ENCODE measurements at regions not wholly inside any gene's neighbourhood (a gene's known extent, or its start where the extent isn't known, plus 50 kb on each side); places are given as distances from the start of the nearest gene placed in this dataset.

DNA sequence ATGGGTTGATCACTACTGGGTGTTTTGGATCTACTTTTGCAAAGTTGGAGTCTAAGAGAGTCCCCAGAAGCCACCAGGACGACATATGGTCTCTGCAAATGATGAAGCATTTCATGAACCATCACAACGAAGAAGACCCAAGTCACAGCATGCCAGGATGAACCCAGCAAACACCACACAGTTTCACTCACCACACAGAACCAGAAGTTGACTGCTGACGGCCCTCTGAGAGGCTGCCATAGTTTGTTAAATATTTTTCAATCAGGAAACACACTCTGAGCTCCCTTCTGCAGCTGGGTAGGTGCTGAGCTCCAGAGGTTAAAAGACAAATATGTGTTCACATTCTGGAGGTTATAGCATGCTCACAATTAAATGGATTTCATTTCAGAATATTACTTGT is 271.4 kb downstream of the DCDC2C start:
- H3K9me3 Mint-ChIP-seq: peaks cover 0 to 5% (median 0%) of the 10 kb centered on the region in 7 donors
- no peaks in the 10 kb centered on the region for H3K4me1 Mint-ChIP-seq
- DNase-seq: no peak
- Histone ChIP-seq H3K4me3 (ENCODE audit: low read depth, low read length) (no peak overlapping the region), H3K27ac (ENCODE audit: insufficient read depth, low read length, poor library complexity, severe bottlenecking) (no peak overlapping the region), H3K4me1 (ENCODE audit: control insufficient read depth, insufficient read depth, low read length, poor library complexity, severe bottlenecking) (no peaks in the 10 kb centered on the region), H3K9me3 (ENCODE audit: control insufficient read depth in 2 of 2, low read length in 2 of 2) (no peaks in the 10 kb centered on the region), H3K36me3 (ENCODE audit: control insufficient read depth, insufficient read depth, low read length) (no peaks in the 10 kb centered on the region), H3K27me3 (ENCODE audit: control insufficient read depth, insufficient read depth, low read length) (no peaks in the 10 kb centered on the region)
- no peak overlapping the region for H3K27ac Mint-ChIP-seq
- H3K27me3 Mint-ChIP-seq: no peaks in the 10 kb centered on the region
- H3K36me3 Mint-ChIP-seq: no peaks in the 10 kb centered on the region
- no peak for ATAC-seq (ENCODE audit: low read depth in 2 of 2)
- H3K4me3 Mint-ChIP-seq: no peak overlapping the region

- H3K9me3 Mint-ChIP-seq: peaks cover 0 to 10% (median 0%) of the 10 kb centered on the region in 7 donors
- no peaks in the 10 kb centered on the region for H3K36me3 ChIP-seq (ENCODE audit: control insufficient read depth, insufficient read depth, low read length)
Observed at GRCh38 chr2:3981446-3981987, 278.1 kb downstream of the DCDC2C start.

GRCh38 chr2:3982160-3982559 is 278.8 kb downstream of the DCDC2C start:
- Mint-ChIP-seq H3K36me3 (no peaks in the 10 kb centered on the region), H3K4me1 (no peaks in the 10 kb centered on the region), H3K9me3 (peaks cover 0 to 10% (median 0%) of the 10 kb centered on the region in 7 donors), H3K27me3 (no peaks in the 10 kb centered on the region), H3K27ac (no peak overlapping the region), H3K4me3 (no peak overlapping the region)
- H3K27ac ChIP-seq (ENCODE audit: insufficient read depth, low read length, poor library complexity, severe bottlenecking): no peak overlapping the region
- DNase-seq: no peak
- no peaks in the 10 kb centered on the region for H3K4me1 ChIP-seq (ENCODE audit: control insufficient read depth, insufficient read depth, low read length, poor library complexity, severe bottlenecking)
- H3K9me3 ChIP-seq (ENCODE audit: control insufficient read depth in 2 of 2, low read length in 2 of 2): no peaks in the 10 kb centered on the region
- no peak overlapping the region for H3K4me3 ChIP-seq (ENCODE audit: low read depth, low read length)
- H3K36me3 ChIP-seq (ENCODE audit: control insufficient read depth, insufficient read depth, low read length): no peaks in the 10 kb centered on the region
- H3K27me3 ChIP-seq (ENCODE audit: control insufficient read depth, insufficient read depth, low read length): no peaks in the 10 kb centered on the region
- no peak for ATAC-seq (ENCODE audit: low read depth in 2 of 2)

More at GRCh38 chr2:3981446-3981987, 278.1 kb downstream of the DCDC2C start:
- Histone ChIP-seq H3K27ac (ENCODE audit: insufficient read depth, low read length, poor library complexity, severe bottlenecking) (no peak overlapping the region), H3K9me3 (ENCODE audit: control insufficient read depth in 2 of 2, low read length in 2 of 2) (no peaks in the 10 kb centered on the region), H3K4me1 (ENCODE audit: control insufficient read depth, insufficient read depth, low read length, poor library complexity, severe bottlenecking) (no peaks in the 10 kb centered on the region), H3K27me3 (ENCODE audit: control insufficient read depth, insufficient read depth, low read length) (no peaks in the 10 kb centered on the region), H3K4me3 (ENCODE audit: low read depth, low read length) (no peak overlapping the region)
- Mint-ChIP-seq H3K27ac (no peak overlapping the region), H3K36me3 (no peaks in the 10 kb centered on the region), H3K4me1 (no peaks in the 10 kb centered on the region), H3K4me3 (no peak overlapping the region), H3K27me3 (no peaks in the 10 kb centered on the region)
- ATAC-seq (ENCODE audit: low read depth in 2 of 2): no peak
- DNase-seq: no peak

DNA sequence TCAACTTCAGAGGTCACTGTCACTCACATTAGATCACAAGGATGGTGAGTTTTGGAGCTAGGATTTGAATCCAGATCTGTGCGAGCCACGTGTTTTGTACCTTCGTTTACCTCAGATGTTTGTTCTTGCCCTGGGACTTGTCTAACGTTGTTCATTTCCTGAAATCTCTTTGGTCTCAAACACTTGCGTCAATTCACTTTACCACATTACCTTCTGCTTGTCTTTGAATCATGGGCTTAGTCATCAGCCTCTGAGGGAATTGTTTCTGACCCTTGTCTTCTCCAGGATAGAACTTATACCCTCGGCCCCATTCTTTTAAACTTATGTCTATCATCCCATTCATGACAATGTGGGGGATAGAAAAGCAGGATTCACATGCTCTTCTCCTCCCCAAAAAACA is 282.7 kb downstream of the DCDC2C start:
- Histone ChIP-seq H3K27me3 (ENCODE audit: control insufficient read depth, insufficient read depth, low read length) (no peaks in the 10 kb centered on the region), H3K4me1 (ENCODE audit: control insufficient read depth, insufficient read depth, low read length, poor library complexity, severe bottlenecking) (no peaks in the 10 kb centered on the region), H3K36me3 (ENCODE audit: control insufficient read depth, insufficient read depth, low read length) (no peaks in the 10 kb centered on the region), H3K9me3 (ENCODE audit: control insufficient read depth in 2 of 2, low read length in 2 of 2) (no peaks in the 10 kb centered on the region), H3K27ac (ENCODE audit: insufficient read depth, low read length, poor library complexity, severe bottlenecking) (no peak overlapping the region), H3K4me3 (ENCODE audit: low read depth, low read length) (no peak overlapping the region)
- H3K27me3 Mint-ChIP-seq: no peaks in the 10 kb centered on the region
- DNase-seq (no peak), ATAC-seq (ENCODE audit: low read depth in 2 of 2) (no peak)
- no peak overlapping the region for H3K27ac Mint-ChIP-seq
- peaks cover under 1 to 7% (median 3%) of the 10 kb centered on the region in 7 donors for H3K9me3 Mint-ChIP-seq
- H3K4me3 Mint-ChIP-seq: no peak overlapping the region
- no peaks in the 10 kb centered on the region for H3K36me3 Mint-ChIP-seq
- H3K4me1 Mint-ChIP-seq: no peaks in the 10 kb centered on the region

- ATAC-seq (ENCODE audit: low read depth in 2 of 2) (no peak), DNase-seq (no peak)
- Mint-ChIP-seq H3K36me3 (no peaks in the 10 kb centered on the region), H3K4me3 (no peak overlapping the region), H3K27ac (no peak overlapping the region), H3K27me3 (no peaks in the 10 kb centered on the region), H3K9me3 (peaks cover 2 to 13% (median 7%) of the 10 kb centered on the region in 7 donors), H3K4me1 (no peaks in the 10 kb centered on the region)
- Histone ChIP-seq H3K4me1 (ENCODE audit: control insufficient read depth, insufficient read depth, low read length, poor library complexity, severe bottlenecking) (no peaks in the 10 kb centered on the region), H3K9me3 (ENCODE audit: control insufficient read depth in 2 of 2, low read length in 2 of 2) (no peaks in the 10 kb centered on the region), H3K36me3 (ENCODE audit: control insufficient read depth, insufficient read depth, low read length) (no peaks in the 10 kb centered on the region), H3K4me3 (ENCODE audit: low read depth, low read length) (no peak overlapping the region), H3K27me3 (ENCODE audit: control insufficient read depth, insufficient read depth, low read length) (no peaks in the 10 kb centered on the region), H3K27ac (ENCODE audit: insufficient read depth, low read length, poor library complexity, severe bottlenecking) (no peak overlapping the region)
Observed at GRCh38 chr2:3986530-3987258, 283.3 kb downstream of the DCDC2C start.

GRCh38 chr2:4002841-4003403 is 299.5 kb downstream of the DCDC2C start:
- Mint-ChIP-seq H3K9me3 (peaks cover 0 to 14% (median 4%) of the 10 kb centered on the region in 7 donors), H3K27ac (no peak overlapping the region), H3K36me3 (no peaks in the 10 kb centered on the region), H3K4me1 (no peaks in the 10 kb centered on the region), H3K27me3 (no peaks in the 10 kb centered on the region), H3K4me3 (no peak overlapping the region)
- H3K9me3 ChIP-seq (ENCODE audit: control insufficient read depth in 2 of 2, low read length in 2 of 2): no peaks in the 10 kb centered on the region
- no peak overlapping the region for H3K27ac ChIP-seq (ENCODE audit: insufficient read depth, low read length, poor library complexity, severe bottlenecking)
- no peak overlapping the region for H3K4me3 ChIP-seq (ENCODE audit: low read depth, low read length)
- no peak for ATAC-seq (ENCODE audit: low read depth in 2 of 2)
- no peaks in the 10 kb centered on the region for H3K36me3 ChIP-seq (ENCODE audit: control insufficient read depth, insufficient read depth, low read length)
- DNase-seq: no peak
- H3K27me3 ChIP-seq (ENCODE audit: control insufficient read depth, insufficient read depth, low read length): no peaks in the 10 kb centered on the region
- H3K4me1 ChIP-seq (ENCODE audit: control insufficient read depth, insufficient read depth, low read length, poor library complexity, severe bottlenecking): no peaks in the 10 kb centered on the region

DNA sequence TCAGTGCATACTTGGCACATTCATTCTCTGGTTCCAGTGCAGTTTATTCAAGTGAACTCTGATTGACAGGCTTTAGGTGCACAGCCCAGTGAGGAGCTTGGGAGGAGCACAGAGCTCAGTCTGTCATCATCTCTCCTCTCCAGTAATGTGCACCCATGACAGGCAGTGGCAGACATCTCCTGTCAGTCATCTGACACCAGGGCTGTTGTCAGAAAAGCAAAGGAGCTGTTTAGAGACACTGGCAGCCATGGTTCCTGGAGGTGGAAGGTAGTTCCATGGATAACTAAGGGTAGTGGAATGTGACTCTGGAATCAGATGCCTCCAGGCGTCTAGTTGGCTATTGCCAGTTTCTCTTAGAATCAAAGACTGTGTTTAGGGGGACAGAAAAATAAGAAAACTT is 308.8 kb downstream of the DCDC2C start:
- no peak overlapping the region for H3K27ac ChIP-seq (ENCODE audit: insufficient read depth, low read length, poor library complexity, severe bottlenecking)
- no peak for DNase-seq
- H3K36me3 ChIP-seq (ENCODE audit: control insufficient read depth, insufficient read depth, low read length): no peaks in the 10 kb centered on the region
- H3K36me3 Mint-ChIP-seq: no peaks in the 10 kb centered on the region
- H3K9me3 Mint-ChIP-seq: peaks cover 0 to 32% (median 12%) of the 10 kb centered on the region in 7 donors
- no peaks in the 10 kb centered on the region for H3K4me1 ChIP-seq (ENCODE audit: control insufficient read depth, insufficient read depth, low read length, poor library complexity, severe bottlenecking)
- ATAC-seq (ENCODE audit: low read depth in 2 of 2): no peak
- no peak overlapping the region for H3K4me3 Mint-ChIP-seq
- H3K27me3 ChIP-seq (ENCODE audit: control insufficient read depth, insufficient read depth, low read length): no peaks in the 10 kb centered on the region
- H3K27me3 Mint-ChIP-seq: no peaks in the 10 kb centered on the region
- H3K4me1 Mint-ChIP-seq: no peaks in the 10 kb centered on the region
- H3K27ac Mint-ChIP-seq: no peak overlapping the region
- no peak overlapping the region for H3K4me3 ChIP-seq (ENCODE audit: low read depth, low read length)
- H3K9me3 ChIP-seq (ENCODE audit: control insufficient read depth in 2 of 2, low read length in 2 of 2): no peaks in the 10 kb centered on the region

DNA sequence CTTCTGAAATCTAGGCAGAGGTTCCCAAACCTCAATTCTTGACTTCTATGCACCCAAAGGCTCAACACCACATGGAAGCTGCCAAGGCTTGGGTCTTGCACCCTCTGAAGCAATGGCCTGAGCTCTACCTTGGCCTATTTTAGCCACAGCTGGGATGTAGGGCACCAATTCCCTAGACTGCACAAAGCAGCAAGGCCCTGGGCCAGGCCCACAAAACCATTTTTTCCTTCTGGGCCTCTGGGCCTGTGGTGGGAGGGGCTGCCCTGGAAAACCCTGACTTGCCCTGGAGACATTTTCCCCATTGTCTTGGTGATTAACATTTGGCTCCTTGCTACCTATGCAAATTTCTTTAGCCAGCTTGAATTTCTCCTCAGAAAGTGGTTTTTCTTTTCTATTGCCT is 315.2 kb downstream of the DCDC2C start:
- no peaks in the 10 kb centered on the region for H3K4me1 Mint-ChIP-seq
- DNase-seq (no peak), ATAC-seq (ENCODE audit: low read depth in 2 of 2) (no peak)
- peaks cover 0 to 16% (median 7%) of the 10 kb centered on the region in 7 donors for H3K9me3 Mint-ChIP-seq
- Histone ChIP-seq H3K36me3 (ENCODE audit: control insufficient read depth, insufficient read depth, low read length) (no peaks in the 10 kb centered on the region), H3K4me1 (ENCODE audit: control insufficient read depth, insufficient read depth, low read length, poor library complexity, severe bottlenecking) (no peaks in the 10 kb centered on the region), H3K27me3 (ENCODE audit: control insufficient read depth, insufficient read depth, low read length) (no peaks in the 10 kb centered on the region), H3K4me3 (ENCODE audit: low read depth, low read length) (no peak overlapping the region), H3K9me3 (ENCODE audit: control insufficient read depth in 2 of 2, low read length in 2 of 2) (no peaks in the 10 kb centered on the region), H3K27ac (ENCODE audit: insufficient read depth, low read length, poor library complexity, severe bottlenecking) (no peak overlapping the region)
- no peaks in the 10 kb centered on the region for H3K36me3 Mint-ChIP-seq
- no peak overlapping the region for H3K4me3 Mint-ChIP-seq
- H3K27ac Mint-ChIP-seq: no peak overlapping the region
- H3K27me3 Mint-ChIP-seq: no peaks in the 10 kb centered on the region

Data from CD4-positive, CD25-positive, alpha-beta regulatory T cell (primary cell).